Limb (tissue), 2 donors: ENCODE measurements at regions not wholly inside any gene's neighbourhood (a gene's known extent, or its start where the extent isn't known, plus 50 kb on each side); places are given as distances from the start of the nearest gene placed in this dataset.
A peak's percentile ranks its signal among the peaks of the same experiment; 100 is the strongest.
"Not testable (repeated sequence)": the region's sequence is repeated elsewhere in the genome, so short reads cannot be mapped to it uniquely, and the experiment has no call there.

Experiments used
- DNase-seq, 2 donors: peaks; one replicate each; pipeline ENCODE4 v3.0.0-alpha.2; 2016; ENCODE audit errors: extremely low spot score in 2 of 2

DNA sequence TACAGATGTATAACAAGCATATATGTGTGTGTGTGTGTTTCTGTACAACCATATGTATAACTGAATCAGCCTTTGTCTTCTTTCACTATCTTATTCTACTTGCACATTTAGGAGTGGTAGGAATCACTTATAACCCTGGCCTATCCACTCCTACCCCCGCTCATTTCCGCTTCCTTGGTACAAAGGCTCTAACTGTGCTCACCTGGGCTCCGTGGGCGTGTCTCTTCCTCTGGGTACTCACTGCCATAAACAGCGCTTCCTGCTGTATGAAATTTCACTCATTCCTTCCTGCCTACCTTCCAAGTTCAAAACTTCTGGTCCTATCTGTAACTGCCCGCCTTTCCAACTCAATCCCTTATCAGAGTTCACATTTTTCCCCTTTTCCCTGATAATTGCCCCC is 815.5 kb downstream of the EPHA4 start:
- no peak for DNase-seq

GRCh38 chr2:220758376-220758775 is 813.7 kb downstream of the EPHA4 start:
- not testable (repeated sequence) for DNase-seq

DNA sequence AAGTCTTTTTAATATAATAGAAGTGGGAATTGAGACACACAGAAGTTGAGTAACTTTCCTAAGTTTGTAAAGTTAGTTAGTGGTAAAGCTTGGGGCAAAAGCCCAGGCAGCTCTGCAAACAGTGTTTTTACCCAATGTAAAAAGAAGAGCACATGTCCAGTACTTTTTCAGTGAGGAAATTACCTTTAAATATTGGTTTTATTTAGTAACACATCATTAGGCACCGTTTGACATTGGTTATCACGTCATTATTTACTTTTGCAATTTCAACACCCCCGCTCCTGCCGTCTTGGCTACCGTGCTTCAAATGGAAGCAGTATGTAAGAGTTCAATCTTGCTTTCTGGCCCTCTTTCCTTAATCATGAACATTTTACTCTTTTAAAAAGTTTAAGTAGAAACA is 807.9 kb downstream of the EPHA4 start:
- no peak for DNase-seq

- no peak for DNase-seq
Observed at GRCh38 chr2:220767591-220768255, 804.4 kb downstream of the EPHA4 start.

DNA sequence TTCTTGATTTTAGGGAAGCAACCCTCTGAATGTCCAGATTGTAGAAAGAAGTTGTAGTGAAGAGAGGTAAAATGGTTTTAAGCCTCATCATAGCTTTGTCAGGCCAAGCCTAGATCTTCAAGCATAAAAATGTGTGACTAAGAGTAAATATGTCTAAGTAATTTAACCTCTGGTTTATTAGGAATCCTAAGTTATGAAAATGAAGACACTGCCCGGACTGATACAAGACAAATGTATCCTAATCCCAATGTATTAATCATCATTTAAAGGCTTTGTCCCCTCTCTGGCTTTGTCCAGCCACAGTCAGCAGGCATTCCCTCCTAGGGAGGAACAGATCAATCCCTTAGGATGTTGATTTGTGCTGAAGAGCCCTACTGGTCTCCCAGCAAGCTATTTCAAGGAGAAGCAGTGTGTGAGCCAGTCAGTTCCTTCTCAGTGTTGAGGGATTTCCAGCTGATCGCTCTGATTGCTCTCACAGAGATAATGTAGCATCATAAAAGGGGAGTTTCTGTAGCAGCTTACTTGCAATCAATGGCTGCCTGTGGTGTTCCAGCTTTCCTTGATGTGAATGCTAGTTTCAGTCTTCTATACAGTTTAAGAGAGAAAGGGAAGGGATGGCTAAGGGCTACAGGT is 796.1 kb downstream of the EPHA4 start:
- no peak for DNase-seq

DNA sequence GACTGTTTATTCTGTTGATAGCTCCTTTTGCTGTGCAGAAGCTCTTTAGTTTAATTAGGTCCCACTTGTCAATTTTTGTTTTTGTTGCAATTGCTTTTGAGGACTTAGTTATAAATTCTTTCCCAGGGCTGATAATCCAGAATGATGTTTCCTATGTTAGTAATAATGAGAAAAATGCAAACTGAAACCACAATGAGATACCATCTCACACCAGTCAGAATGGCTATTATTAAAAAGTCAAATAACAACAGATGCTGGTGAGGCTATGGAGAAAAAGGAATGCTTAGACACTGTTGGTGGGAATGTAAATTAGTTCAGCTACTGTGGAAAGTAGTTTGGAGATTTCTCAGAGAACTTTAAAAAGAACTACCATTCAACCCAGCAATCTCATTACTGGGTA is 793.0 kb downstream of the EPHA4 start:
- DNase-seq = not testable (repeated sequence)

GRCh38 chr2:220779511-220779910 is 792.6 kb downstream of the EPHA4 start:
- DNase-seq = no peak

DNA sequence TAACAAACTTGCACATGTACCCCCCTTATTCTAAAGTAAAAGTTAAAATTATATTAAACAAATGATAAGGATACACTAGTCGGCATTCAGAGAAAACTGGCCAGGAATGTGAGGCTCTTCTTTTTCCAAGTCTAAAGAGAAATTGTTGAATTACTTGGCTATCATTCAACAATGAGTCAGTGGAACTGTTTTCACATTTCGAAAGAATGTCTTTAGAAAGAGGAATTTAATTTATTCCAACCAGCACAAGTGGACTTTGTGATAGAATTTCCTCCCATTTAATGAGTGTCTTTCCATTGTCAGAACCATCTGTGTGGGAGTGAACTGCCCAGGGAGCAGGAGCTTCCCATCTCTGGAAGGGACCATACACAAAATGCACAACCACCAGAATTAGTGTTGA is 792.2 kb downstream of the EPHA4 start:
- DNase-seq = peak in 1 of 2 donors; percentile 72

DNA sequence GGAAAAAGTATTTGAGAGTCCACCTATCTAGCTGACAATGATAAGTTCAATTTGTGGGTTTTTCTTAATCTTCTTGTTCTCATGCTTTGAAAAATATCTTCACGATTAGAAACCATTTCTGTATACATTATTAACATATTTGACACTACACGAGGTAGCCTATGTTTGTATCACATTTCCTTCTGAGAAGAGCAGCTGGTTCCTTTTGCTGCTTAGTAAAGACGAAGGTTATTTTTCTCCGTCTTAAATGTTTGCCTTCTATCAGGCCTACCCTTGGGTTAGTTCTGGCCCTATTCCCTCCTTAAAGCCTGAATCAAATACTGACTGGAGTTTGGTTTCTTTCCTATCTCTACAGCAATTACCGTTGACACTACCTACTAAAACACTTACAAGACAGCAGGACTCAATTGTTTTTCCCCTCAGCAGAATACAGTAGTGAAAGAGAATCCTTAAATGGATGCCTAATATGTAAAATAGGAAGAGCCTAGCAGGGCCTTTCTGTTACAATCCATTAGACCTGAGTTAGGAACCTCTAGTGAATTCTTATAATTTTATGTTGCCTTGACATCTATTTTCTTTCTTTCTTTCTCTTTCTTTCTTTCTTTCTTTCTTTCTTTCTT is 790.4 kb downstream of the EPHA4 start:
- DNase-seq = no peak

GRCh38 chr2:220782609-220783113 is 789.4 kb downstream of the EPHA4 start:
- no peak for DNase-seq

GRCh38 chr2:220783671-220784070 is 788.4 kb downstream of the EPHA4 start:
- DNase-seq = no peak

- no peak for DNase-seq
Observed at GRCh38 chr2:220785178-220785577, 786.9 kb downstream of the EPHA4 start.

- DNase-seq = no peak
Observed at GRCh38 chr2:220786216-220786615, 785.9 kb downstream of the EPHA4 start.

GRCh38 chr2:220787251-220787650 is 784.9 kb downstream of the EPHA4 start:
- no peak for DNase-seq

GRCh38 chr2:220789961-220790360 is 782.1 kb downstream of the EPHA4 start:
- no peak for DNase-seq

DNA sequence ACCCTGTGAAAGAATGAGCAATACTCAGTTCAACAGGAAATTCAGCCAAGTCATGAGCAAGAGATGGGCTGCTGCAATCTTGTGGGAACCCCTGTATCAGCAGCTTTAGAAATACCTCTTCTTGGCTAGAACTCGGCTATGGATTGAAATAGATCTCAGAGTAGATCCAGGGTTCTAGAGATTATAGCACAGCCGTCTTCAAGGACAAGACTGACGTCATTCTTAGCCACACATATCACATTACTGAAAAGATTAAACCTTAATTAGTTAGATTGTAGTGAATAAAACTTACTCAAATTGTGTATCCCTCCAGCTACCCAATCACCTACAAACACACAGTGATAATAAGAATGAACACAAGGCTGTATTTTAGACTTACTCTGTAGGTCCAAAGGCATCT is 776.4 kb downstream of the EPHA4 start:
- no peak for DNase-seq

DNA sequence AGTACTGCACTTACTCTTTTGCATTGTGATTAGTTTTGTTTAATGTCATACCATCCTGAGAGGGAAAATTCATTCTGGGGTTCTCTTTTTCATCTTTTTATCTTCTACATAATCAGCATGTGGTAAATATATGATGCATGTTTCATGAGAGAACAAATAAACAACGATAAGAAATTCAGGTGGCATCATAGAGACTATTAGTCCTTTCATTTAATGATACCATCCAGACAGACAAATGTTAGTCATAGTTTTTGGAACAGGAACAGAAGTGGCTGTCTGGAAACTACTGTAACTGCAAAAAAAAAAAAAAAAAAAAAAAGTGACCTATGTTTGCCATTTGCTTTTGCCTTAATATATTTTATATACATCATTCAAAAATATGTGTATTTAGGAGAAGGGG is 761.0 kb downstream of the EPHA4 start:
- DNase-seq = no peak

- no peak for DNase-seq
Observed at GRCh38 chr2:220811952-220812570, 760.0 kb downstream of the EPHA4 start.

DNA sequence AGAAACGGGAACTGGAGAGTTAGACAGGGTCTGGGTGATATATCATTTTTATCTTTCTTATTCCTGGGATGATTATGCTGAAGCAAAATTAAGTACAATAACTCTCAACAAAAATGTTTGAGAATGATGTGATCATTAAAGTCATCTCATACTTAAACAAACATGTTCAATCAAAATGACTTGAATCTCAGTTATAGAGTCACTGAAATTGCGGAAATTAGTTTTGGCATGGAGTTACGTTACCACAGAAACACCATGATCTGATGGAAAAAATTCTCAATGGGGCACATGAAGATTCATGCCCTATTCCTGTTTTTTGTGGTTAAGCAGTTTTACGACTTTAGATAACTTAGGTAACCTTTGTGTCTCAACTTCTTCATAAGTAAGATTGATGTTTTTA is 757.7 kb downstream of the EPHA4 start:
- no peak for DNase-seq

GRCh38 chr2:220815698-220816097 is 756.4 kb downstream of the EPHA4 start:
- DNase-seq = no peak

DNA sequence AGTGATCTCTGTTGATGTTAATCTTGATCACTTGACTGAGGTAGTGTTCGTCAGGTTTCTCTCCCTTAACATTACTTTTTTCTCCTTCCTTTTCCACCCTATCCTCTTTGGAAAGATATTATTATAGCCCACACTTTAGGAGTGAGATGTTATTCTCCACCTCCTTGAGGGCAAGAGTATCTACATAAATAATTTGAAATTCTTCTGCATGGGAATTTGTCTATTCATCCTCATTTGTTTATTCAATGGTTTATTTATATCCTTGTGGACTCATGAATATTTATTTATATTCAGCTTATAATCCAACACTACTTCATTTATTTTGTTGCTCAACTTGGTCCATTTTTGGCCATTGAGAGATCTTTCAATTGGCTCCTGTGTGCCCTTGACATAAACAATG is 750.4 kb downstream of the EPHA4 start:
- no peak for DNase-seq

GRCh38 chr2:220823590-220823989 is 748.5 kb downstream of the EPHA4 start:
- not testable (repeated sequence) for DNase-seq
